ENCODE measurements at regions not wholly inside any gene's neighbourhood (a gene's known extent, or its start where the extent isn't known, plus 50 kb on each side); places are given as distances from the start of the nearest gene placed in this dataset.

- Histone ChIP-seq H3F3A (replicated peaks; ENCODE audit: insufficient read depth) (no peaks in the 10 kb centered on the region), H2AFZ (ENCODE audit: low read depth) (no peak overlapping the region), H3K36me3 (replicated peaks in 1 of 2; ENCODE audit: control insufficient read depth in 1 of 2, insufficient read depth in 2 of 2, low read length in 1 of 2) (no peaks in the 10 kb centered on the region), H3K4me1 (ENCODE audit: control insufficient read depth in 1 of 2, insufficient read depth in 2 of 2, low read depth in 1 of 2, low read length in 1 of 2) (peaks cover 3 to 4% of the 10 kb centered on the region in 2 experiments; a peak in 2 of 4 replicates), H3K9ac (no peak overlapping the region), H3K9me3 (no peaks in the 10 kb centered on the region), H4K20me1 (ENCODE audit: insufficient read depth) (no peaks in the 10 kb centered on the region), H3K27me3 (ENCODE audit: insufficient read depth) (no peaks in the 10 kb centered on the region), H3K27ac (ENCODE audit: low read depth in 2 of 2, low read length in 1 of 2) (no peak overlapping the region), H3K4me2 (no peak overlapping the region), H3K79me2 (ENCODE audit: insufficient read depth) (no peaks in the 10 kb centered on the region), H3K4me3 (ENCODE audit: low read depth in 2 of 2, low read length in 1 of 2) (no peak overlapping the region), H3K9me2 (no peaks in the 10 kb centered on the region)
- CTCF ChIA-PET = interaction anchor here (1.0 kb wide), 1 partner anchor 14 kb away, joined by 3 read pairs; no protein-coding TSS in a partner anchor
- TF ChIP-seq REST (IDR thresholded peaks at IDR 0.05; ENCODE audit: low read depth, low read length) = no peak
- no peak for TF ChIP-seq GATA2 (CRISPR knock-in tag; IDR thresholded peaks at IDR 0.05)
- no peak for TF ChIP-seq MEF2A (IDR thresholded peaks at IDR 0.05; ENCODE audit: borderline replicate concordance, low read depth)
- no peak for TF ChIP-seq YY1 (IDR thresholded peaks at IDR 0.05; ENCODE audit: low read depth)
- TF ChIP-seq FOXJ3 (CRISPR knock-in tag; IDR thresholded peaks at IDR 0.05) = no peak
- TF ChIP-seq TAF1 (IDR thresholded peaks at IDR 0.05; ENCODE audit: borderline replicate concordance, low read depth, low read length) = no peak
- TF ChIP-seq TEAD4 (IDR thresholded peaks at IDR 0.05; ENCODE audit: borderline replicate concordance, insufficient read depth) = no peak
- TF ChIP-seq USF2 (IDR thresholded peaks at IDR 0.05; ENCODE audit: borderline replicate concordance, low read depth, low read length) = no peak
- POLR2A ChIA-PET = no interaction called here
- DNase-seq = no peak
- 98% methylated on average over 5 of the region's 5 CpGs for WGBS (ENCODE audit: low lambda C conversion rate)
Measured at GRCh38 chr4:183393446-183393845, 51.0 kb upstream of the CDKN2AIP start.

- peaks cover 4 to 5% of the 10 kb centered on the region in 2 experiments; a peak in 2 of 4 replicates for H3K4me1 ChIP-seq (ENCODE audit: control insufficient read depth in 1 of 2, insufficient read depth in 2 of 2, low read depth in 1 of 2, low read length in 1 of 2)
- POLR2A ChIA-PET = no interaction called here
- 92% methylated on average over 19 of the region's 19 CpGs for WGBS (ENCODE audit: low lambda C conversion rate)
- TF ChIP-seq REST (IDR thresholded peaks at IDR 0.05; ENCODE audit: low read depth, low read length) (no peak), FOSL2 (IDR thresholded peaks at IDR 0.05; ENCODE audit: borderline replicate concordance, low read depth) (no peak), POLR2AphosphoS5 (IDR thresholded peaks at IDR 0.05; ENCODE audit: low read depth, low read length) (no peak), NFIC (IDR thresholded peaks at IDR 0.05; ENCODE audit: borderline replicate concordance) (no peak), RCOR1 (IDR thresholded peaks at IDR 0.05; ENCODE audit: low read length) (no peak), USF2 (IDR thresholded peaks at IDR 0.05; ENCODE audit: borderline replicate concordance, low read depth, low read length) (no peak), JUND (IDR thresholded peaks at IDR 0.05) (no peak), FOXM1 (IDR thresholded peaks at IDR 0.05; ENCODE audit: low read depth) (no peak)
- DNase-seq = no peak
- no peaks in the 10 kb centered on the region for H3K36me3 ChIP-seq (replicated peaks in 1 of 2; ENCODE audit: control insufficient read depth in 1 of 2, insufficient read depth in 2 of 2, low read length in 1 of 2)
- H3K4me2 ChIP-seq = no peak overlapping the region
- H3K4me3 ChIP-seq (ENCODE audit: low read depth in 2 of 2, low read length in 1 of 2) = no peak overlapping the region
- H4K20me1 ChIP-seq (ENCODE audit: insufficient read depth) = no peaks in the 10 kb centered on the region
- no peak overlapping the region for H3K27ac ChIP-seq (ENCODE audit: low read depth in 2 of 2, low read length in 1 of 2)
- H3K27me3 ChIP-seq (ENCODE audit: insufficient read depth) = no peaks in the 10 kb centered on the region
- no peaks in the 10 kb centered on the region for H3K79me2 ChIP-seq (ENCODE audit: insufficient read depth)
- H2AFZ ChIP-seq (ENCODE audit: low read depth) = no peak overlapping the region
- CTCF ChIA-PET = interaction anchor here (1.0 to 1.4 kb wide), 2 partner anchors 138 to 321 kb away, joined by 3 to 4 read pairs; no protein-coding TSS in a partner anchor
- H3K9me2 ChIP-seq = no peaks in the 10 kb centered on the region
- H3F3A ChIP-seq (replicated peaks; ENCODE audit: insufficient read depth) = no peaks in the 10 kb centered on the region
- H3K9me3 ChIP-seq = no peaks in the 10 kb centered on the region
- H3K9ac ChIP-seq = no peak overlapping the region
Measured at GRCh38 chr4:183394166-183394951, 50.1 kb upstream of the CDKN2AIP start.

Measured in SK-N-SH (cell line).